ENCODE measurements at regions not wholly inside any gene's neighbourhood (a gene's known extent, or its start where the extent isn't known, plus 50 kb on each side); places are given as distances from the start of the nearest gene placed in this dataset.

DNA sequence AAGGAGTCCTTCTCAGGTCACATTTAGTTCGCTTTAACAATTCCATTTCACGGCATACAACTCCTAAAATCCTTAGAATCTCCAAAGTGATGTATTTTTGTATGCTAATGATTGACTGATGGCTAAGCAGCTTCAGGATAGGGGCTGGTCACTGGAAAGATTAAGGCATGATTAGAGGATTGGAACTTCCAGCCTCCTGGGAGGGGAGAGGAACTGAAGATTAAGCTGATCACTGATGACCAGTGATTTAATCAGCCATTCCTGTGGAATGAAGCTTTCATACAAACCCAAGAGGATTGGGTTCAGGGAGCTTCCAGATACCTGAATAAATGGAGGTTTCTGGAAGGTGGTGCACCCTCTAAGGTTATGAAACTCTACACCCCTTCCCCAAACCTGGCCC is 123.9 kb upstream of the CDK13 start:
- H3K9me3 Mint-ChIP-seq: peaks cover 0 to 2% (median 0%) of the 10 kb centered on the region in 7 donors
- no peak overlapping the region for H3K27ac ChIP-seq (ENCODE audit: low read depth in 1 of 2, low read length in 2 of 2)

DNA sequence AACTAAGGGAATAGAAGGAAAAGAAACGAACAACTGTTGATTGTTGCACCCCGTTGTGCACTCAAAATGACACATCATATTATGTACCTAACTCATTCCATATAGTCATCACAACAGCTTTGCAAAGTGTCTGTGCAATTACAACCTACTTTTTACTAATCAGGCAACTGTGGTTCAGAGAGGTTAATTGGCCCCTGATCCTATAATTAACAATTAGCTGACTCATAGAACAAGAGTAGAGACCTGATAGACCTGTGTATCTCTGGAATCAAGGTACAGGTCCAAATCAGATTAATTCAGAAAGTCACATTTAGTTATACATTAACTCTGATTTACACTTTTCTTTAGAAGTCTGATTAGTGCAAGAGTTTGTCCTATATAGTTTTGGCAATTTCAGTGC is 122.5 kb upstream of the CDK13 start:
- H3K27me3 ChIP-seq (ENCODE audit: control insufficient read depth in 2 of 2, insufficient read depth in 2 of 2, low read length in 2 of 2): peaks cover 18 to 21% of the 10 kb centered on the region in 2 donors
- no peak overlapping the region for H2AFZ ChIP-seq (ENCODE audit: insufficient read depth, low read depth, low read length, poor library complexity, severe bottlenecking)
- no peak overlapping the region for H3K27ac ChIP-seq (ENCODE audit: low read depth in 1 of 2, low read length in 2 of 2)
- no peak overlapping the region for H3K4me3 ChIP-seq (replicated peaks in 1 of 3; ENCODE audit: low read depth in 2 of 3, low read length in 3 of 3)
- Mint-ChIP-seq H3K27ac (no peak overlapping the region), H3K27me3 (ENCODE audit: low read depth in 3 of 3) (peaks cover 17 to 27% (median 18%) of the 10 kb centered on the region in 3 donors), H3K36me3 (no peaks in the 10 kb centered on the region), H3K9me3 (peaks cover 0 to 2% (median 0%) of the 10 kb centered on the region in 7 donors), H3K4me1 (peaks cover 2% of the 10 kb centered on the region), H3K4me3 (no peak overlapping the region)
- DNase-seq: no peak
- no peak overlapping the region for H3K4me2 ChIP-seq (replicated peaks; ENCODE audit: extremely low read depth, low read length, poor library complexity, severe bottlenecking)
- H4K20me1 ChIP-seq (ENCODE audit: insufficient read depth, low read length): no peaks in the 10 kb centered on the region
- no peaks in the 10 kb centered on the region for H3K36me3 ChIP-seq (replicated peaks in 1 of 2; ENCODE audit: control insufficient read depth in 1 of 2, insufficient read depth in 2 of 2, low read length in 2 of 2)
- no peaks in the 10 kb centered on the region for H3K9me3 ChIP-seq (replicated peaks in 1 of 2; ENCODE audit: control insufficient read depth in 1 of 2, insufficient read depth in 1 of 2, low read length in 2 of 2)
- H3K9ac ChIP-seq (ENCODE audit: insufficient read depth, low read length, poor library complexity, severe bottlenecking): no peak overlapping the region
- H3K79me2 ChIP-seq (ENCODE audit: insufficient read depth, low read length): no peaks in the 10 kb centered on the region
- TF ChIP-seq, protein P1, sequence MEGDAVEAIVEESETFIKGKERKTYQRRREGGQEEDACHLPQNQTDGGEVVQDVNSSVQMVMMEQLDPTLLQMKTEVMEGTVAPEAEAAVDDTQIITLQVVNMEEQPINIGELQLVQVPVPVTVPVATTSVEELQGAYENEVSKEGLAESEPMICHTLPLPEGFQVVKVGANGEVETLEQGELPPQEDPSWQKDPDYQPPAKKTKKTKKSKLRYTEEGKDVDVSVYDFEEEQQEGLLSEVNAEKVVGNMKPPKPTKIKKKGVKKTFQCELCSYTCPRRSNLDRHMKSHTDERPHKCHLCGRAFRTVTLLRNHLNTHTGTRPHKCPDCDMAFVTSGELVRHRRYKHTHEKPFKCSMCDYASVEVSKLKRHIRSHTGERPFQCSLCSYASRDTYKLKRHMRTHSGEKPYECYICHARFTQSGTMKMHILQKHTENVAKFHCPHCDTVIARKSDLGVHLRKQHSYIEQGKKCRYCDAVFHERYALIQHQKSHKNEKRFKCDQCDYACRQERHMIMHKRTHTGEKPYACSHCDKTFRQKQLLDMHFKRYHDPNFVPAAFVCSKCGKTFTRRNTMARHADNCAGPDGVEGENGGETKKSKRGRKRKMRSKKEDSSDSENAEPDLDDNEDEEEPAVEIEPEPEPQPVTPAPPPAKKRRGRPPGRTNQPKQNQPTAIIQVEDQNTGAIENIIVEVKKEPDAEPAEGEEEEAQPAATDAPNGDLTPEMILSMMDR (IDR thresholded peaks at IDR 0.05): no peak
- intact Hi-C loops (cut with micrococcal nuclease): no loop called here
- WGBS (ENCODE audit: insufficient coverage): no CpG with 5 or more reads among the region's 2 CpGs
- no peaks in the 10 kb centered on the region for H3K4me1 ChIP-seq (ENCODE audit: control insufficient read depth in 1 of 2, insufficient read depth in 2 of 2, low read length in 2 of 2)

More for the DNA sequence above, 123.9 kb upstream of the CDK13 start:
- intact Hi-C loops (cut with micrococcal nuclease): no loop called here
- Histone ChIP-seq H3K36me3 (replicated peaks in 1 of 2; ENCODE audit: control insufficient read depth in 1 of 2, insufficient read depth in 2 of 2, low read length in 2 of 2) (no peaks in the 10 kb centered on the region), H3K4me2 (replicated peaks; ENCODE audit: extremely low read depth, low read length, poor library complexity, severe bottlenecking) (no peak overlapping the region), H3K27me3 (ENCODE audit: control insufficient read depth in 2 of 2, insufficient read depth in 2 of 2, low read length in 2 of 2) (peaks cover 6 to 7% of the 10 kb centered on the region in 2 donors), H3K79me2 (ENCODE audit: insufficient read depth, low read length) (no peaks in the 10 kb centered on the region), H4K20me1 (ENCODE audit: insufficient read depth, low read length) (no peaks in the 10 kb centered on the region), H3K9ac (ENCODE audit: insufficient read depth, low read length, poor library complexity, severe bottlenecking) (no peak overlapping the region), H3K4me3 (replicated peaks in 1 of 3; ENCODE audit: low read depth in 2 of 3, low read length in 3 of 3) (no peak overlapping the region), H3K4me1 (ENCODE audit: control insufficient read depth in 1 of 2, insufficient read depth in 2 of 2, low read length in 2 of 2) (no peaks in the 10 kb centered on the region), H3K9me3 (replicated peaks in 1 of 2; ENCODE audit: control insufficient read depth in 1 of 2, insufficient read depth in 1 of 2, low read length in 2 of 2) (no peaks in the 10 kb centered on the region), H2AFZ (ENCODE audit: insufficient read depth, low read depth, low read length, poor library complexity, severe bottlenecking) (no peak overlapping the region)
- H3K27ac Mint-ChIP-seq: no peak overlapping the region
- WGBS (ENCODE audit: insufficient coverage): no CpG with 5 or more reads among the region's 2 CpGs
- no peaks in the 10 kb centered on the region for H3K36me3 Mint-ChIP-seq
- no peak for DNase-seq
- peaks cover 4 to 13% (median 7%) of the 10 kb centered on the region in 3 donors for H3K27me3 Mint-ChIP-seq (ENCODE audit: low read depth in 3 of 3)
- TF ChIP-seq, protein P1 (IDR thresholded peaks at IDR 0.05): no peak
- no peak overlapping the region for H3K4me3 Mint-ChIP-seq
- H3K4me1 Mint-ChIP-seq: peaks cover 2% of the 10 kb centered on the region
